ENCODE measurements at regions not wholly inside any gene's neighbourhood (a gene's known extent, or its start where the extent isn't known, plus 50 kb on each side); places are given as distances from the start of the nearest gene placed in this dataset.

DNA sequence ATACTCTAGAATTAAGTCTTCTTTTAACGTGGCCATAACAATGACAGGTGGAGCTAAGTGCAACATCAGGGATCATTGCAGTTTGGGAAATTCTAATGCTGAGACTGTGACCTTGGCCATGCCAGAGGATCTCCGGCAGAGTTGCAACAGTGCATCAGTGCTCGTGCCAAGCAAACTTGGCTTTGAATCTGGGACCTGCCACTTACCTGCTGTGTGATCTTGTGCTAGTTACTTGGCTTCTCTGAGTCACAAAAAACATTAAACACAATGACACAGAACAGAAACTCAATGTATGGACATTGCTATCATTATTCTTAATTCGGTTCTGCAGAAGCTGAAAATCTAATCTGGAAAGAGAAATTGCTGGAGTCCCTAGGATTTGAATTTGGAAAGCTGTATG is 435.5 kb upstream of the CCL2 start:
- H4K20me1 ChIP-seq (ENCODE audit: control insufficient read depth, insufficient read depth, low read length, poor library complexity, severe bottlenecking) = no peaks in the 10 kb centered on the region
- ChIA-PET CTCF (no interaction called here), POLR2A (no interaction called here)
- 88% methylated on average over 3 of the region's 4 CpGs for WGBS (ENCODE audit: insufficient coverage)
- Mint-ChIP-seq H3K4me1 (no peaks in the 10 kb centered on the region), H3K27me3 (no peaks in the 10 kb centered on the region), H3K4me3 (no peak overlapping the region), H3K27ac (no peak overlapping the region), H3K9me3 (ENCODE audit: insufficient read depth) (no peaks in the 10 kb centered on the region)
- no peaks in the 10 kb centered on the region for H3K27me3 ChIP-seq (replicated peaks in 1 of 4; ENCODE audit: control extremely low read depth in 1 of 4, control insufficient read depth in 3 of 4, insufficient read depth in 4 of 4, low read length in 3 of 4)
- intact Hi-C loops (cut with micrococcal nuclease) = no loop called here
- no peak overlapping the region for H3K27ac ChIP-seq (ENCODE audit: low read length in 2 of 2)
- no peaks in the 10 kb centered on the region for H3K4me1 ChIP-seq (ENCODE audit: control insufficient read depth in 2 of 2, insufficient read depth in 2 of 2, low read length in 2 of 2)
- no peaks in the 10 kb centered on the region for H3K9me3 ChIP-seq (ENCODE audit: control extremely low read depth in 1 of 3, control insufficient read depth in 2 of 3, insufficient read depth in 1 of 3, low read length in 2 of 3)
- H3K79me2 ChIP-seq (ENCODE audit: control insufficient read depth, insufficient read depth, low read length) = no peaks in the 10 kb centered on the region
- no peaks in the 10 kb centered on the region for H3K36me3 ChIP-seq (replicated peaks in 1 of 2; ENCODE audit: control extremely low read depth in 1 of 2, control insufficient read depth in 1 of 2, extremely low read depth in 1 of 2, insufficient read depth in 2 of 2, low read length in 1 of 2)
- DNase-seq = no peak
- no peak overlapping the region for H3K9ac ChIP-seq (ENCODE audit: low read length)
- no peak overlapping the region for H2AFZ ChIP-seq (ENCODE audit: insufficient read depth, low read depth, low read length, poor library complexity, severe bottlenecking)
- no peak overlapping the region for H3K4me3 ChIP-seq (ENCODE audit: control extremely low read depth in 1 of 5, extremely low read depth in 1 of 5, insufficient read depth in 1 of 5, low read depth in 2 of 5, low read length in 4 of 5)
- no peak overlapping the region for H3K4me2 ChIP-seq (replicated peaks; ENCODE audit: low read depth, low read length, poor library complexity, severe bottlenecking)
- no peak for ATAC-seq (ENCODE audit: low read depth)
- TF ChIP-seq, protein P1, sequence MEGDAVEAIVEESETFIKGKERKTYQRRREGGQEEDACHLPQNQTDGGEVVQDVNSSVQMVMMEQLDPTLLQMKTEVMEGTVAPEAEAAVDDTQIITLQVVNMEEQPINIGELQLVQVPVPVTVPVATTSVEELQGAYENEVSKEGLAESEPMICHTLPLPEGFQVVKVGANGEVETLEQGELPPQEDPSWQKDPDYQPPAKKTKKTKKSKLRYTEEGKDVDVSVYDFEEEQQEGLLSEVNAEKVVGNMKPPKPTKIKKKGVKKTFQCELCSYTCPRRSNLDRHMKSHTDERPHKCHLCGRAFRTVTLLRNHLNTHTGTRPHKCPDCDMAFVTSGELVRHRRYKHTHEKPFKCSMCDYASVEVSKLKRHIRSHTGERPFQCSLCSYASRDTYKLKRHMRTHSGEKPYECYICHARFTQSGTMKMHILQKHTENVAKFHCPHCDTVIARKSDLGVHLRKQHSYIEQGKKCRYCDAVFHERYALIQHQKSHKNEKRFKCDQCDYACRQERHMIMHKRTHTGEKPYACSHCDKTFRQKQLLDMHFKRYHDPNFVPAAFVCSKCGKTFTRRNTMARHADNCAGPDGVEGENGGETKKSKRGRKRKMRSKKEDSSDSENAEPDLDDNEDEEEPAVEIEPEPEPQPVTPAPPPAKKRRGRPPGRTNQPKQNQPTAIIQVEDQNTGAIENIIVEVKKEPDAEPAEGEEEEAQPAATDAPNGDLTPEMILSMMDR (IDR thresholded peaks at IDR 0.05) = no peak
- TF ChIP-seq EZH2 (IDR thresholded peaks at IDR 0.05; ENCODE audit: borderline replicate concordance, insufficient read depth, low read depth, low read length, poor library complexity, severe bottlenecking) = no peak

DNA sequence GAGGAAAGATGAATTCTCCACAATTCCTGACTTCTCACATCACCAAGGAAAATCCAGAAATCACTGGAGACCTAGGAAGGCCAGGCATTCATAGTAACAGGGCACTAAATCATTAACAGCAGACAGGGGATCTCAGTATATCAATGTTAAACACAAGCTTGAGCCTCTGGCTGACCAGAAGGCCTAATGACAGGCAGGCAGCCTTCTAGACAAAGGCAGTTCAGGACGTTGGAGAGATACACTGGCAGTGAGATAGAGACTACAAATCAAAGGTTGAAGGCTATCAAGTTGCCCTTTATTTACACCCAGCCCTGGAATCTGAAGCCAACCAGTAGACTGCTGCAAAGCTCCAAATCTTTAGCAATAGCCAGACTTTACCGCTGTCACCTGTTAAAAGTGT is 422.8 kb upstream of the CCL2 start:
- Histone ChIP-seq H4K20me1 (ENCODE audit: control insufficient read depth, insufficient read depth, low read length, poor library complexity, severe bottlenecking) (no peaks in the 10 kb centered on the region), H3K27ac (ENCODE audit: low read length in 2 of 2) (no peak overlapping the region), H3K36me3 (replicated peaks in 1 of 2; ENCODE audit: control extremely low read depth in 1 of 2, control insufficient read depth in 1 of 2, extremely low read depth in 1 of 2, insufficient read depth in 2 of 2, low read length in 1 of 2) (no peaks in the 10 kb centered on the region), H3K27me3 (replicated peaks in 1 of 4; ENCODE audit: control extremely low read depth in 1 of 4, control insufficient read depth in 3 of 4, insufficient read depth in 4 of 4, low read length in 3 of 4) (no peaks in the 10 kb centered on the region), H2AFZ (ENCODE audit: insufficient read depth, low read depth, low read length, poor library complexity, severe bottlenecking) (no peak overlapping the region), H3K79me2 (ENCODE audit: control insufficient read depth, insufficient read depth, low read length) (no peaks in the 10 kb centered on the region), H3K9ac (ENCODE audit: low read length) (no peak overlapping the region), H3K4me2 (replicated peaks; ENCODE audit: low read depth, low read length, poor library complexity, severe bottlenecking) (no peak overlapping the region), H3K9me3 (ENCODE audit: control extremely low read depth in 1 of 3, control insufficient read depth in 2 of 3, insufficient read depth in 1 of 3, low read length in 2 of 3) (no peaks in the 10 kb centered on the region), H3K4me1 (ENCODE audit: control insufficient read depth in 2 of 2, insufficient read depth in 2 of 2, low read length in 2 of 2) (no peaks in the 10 kb centered on the region), H3K4me3 (ENCODE audit: control extremely low read depth in 1 of 5, extremely low read depth in 1 of 5, insufficient read depth in 1 of 5, low read depth in 2 of 5, low read length in 4 of 5) (no peak overlapping the region)
- Mint-ChIP-seq H3K4me1 (no peaks in the 10 kb centered on the region), H3K4me3 (no peak overlapping the region), H3K9me3 (ENCODE audit: insufficient read depth) (no peaks in the 10 kb centered on the region), H3K27ac (no peak overlapping the region), H3K27me3 (peaks cover 18% of the 10 kb centered on the region)
- TF ChIP-seq EZH2 (IDR thresholded peaks at IDR 0.05; ENCODE audit: borderline replicate concordance, insufficient read depth, low read depth, low read length, poor library complexity, severe bottlenecking) = no peak
- TF ChIP-seq, protein P1 (IDR thresholded peaks at IDR 0.05) = no peak
- 20% methylated on average over 1 of the region's 2 CpGs for WGBS (ENCODE audit: insufficient coverage)
- ATAC-seq (ENCODE audit: low read depth) = no peak
- ChIA-PET CTCF (no interaction called here), POLR2A (no interaction called here)
- no peak for DNase-seq
- intact Hi-C loops (cut with micrococcal nuclease) = no loop called here
